Breast epithelium (tissue), 3 donors: ENCODE measurements at regions not wholly inside any gene's neighbourhood (a gene's known extent, or its start where the extent isn't known, plus 50 kb on each side); places are given as distances from the start of the nearest gene placed in this dataset.

ENCODE experiments used
- POLR2A ChIP-seq: fragments of 450-650 bp; IDR thresholded peaks from one replicate; pipeline ENCODE4 v1.6.1; 2016; ENCODE audit warnings: antibody characterized with exemption, mild to moderate bottlenecking, moderate library complexity
- POLR2AphosphoS5 ChIP-seq, 3 donors: sonication (generic); formaldehyde crosslinking; IDR thresholded peaks; one replicate each; pipeline ENCODE4 v1.6.1; 2017; ENCODE audit warnings: antibody characterized with exemption in 3 of 3
- TF ChIP-seq, protein P1 (sequence below), 3 donors: fragments of 450-650 bp; IDR thresholded peaks; one replicate each; pipeline ENCODE4 v1.5.1; 2016 to 2017; ENCODE audit warnings: antibody characterized with exemption in 3 of 3, mild to moderate bottlenecking in 3 of 3, moderate library complexity in 3 of 3

DNA sequence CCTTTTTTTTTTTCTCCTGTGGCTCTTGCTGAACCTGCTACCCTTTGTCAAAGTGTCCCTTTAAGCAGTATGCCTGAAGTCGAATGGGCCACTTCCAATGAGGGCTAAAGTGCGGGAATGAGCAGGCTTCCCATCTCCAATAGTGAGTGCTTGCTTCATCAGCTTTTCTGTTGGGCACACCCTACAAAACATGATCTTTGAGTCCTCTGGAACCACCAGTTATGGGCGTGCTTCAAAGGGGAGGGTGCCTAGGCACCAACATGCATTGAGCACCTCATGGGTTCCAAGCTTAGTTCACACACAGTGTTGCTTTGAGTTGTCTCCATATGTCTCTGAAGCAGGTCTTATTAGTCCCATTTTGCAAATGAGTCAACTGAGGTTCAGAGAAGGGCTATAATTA, 132.8 kb upstream of the CPEB4 start:
- TF ChIP-seq, protein P1, sequence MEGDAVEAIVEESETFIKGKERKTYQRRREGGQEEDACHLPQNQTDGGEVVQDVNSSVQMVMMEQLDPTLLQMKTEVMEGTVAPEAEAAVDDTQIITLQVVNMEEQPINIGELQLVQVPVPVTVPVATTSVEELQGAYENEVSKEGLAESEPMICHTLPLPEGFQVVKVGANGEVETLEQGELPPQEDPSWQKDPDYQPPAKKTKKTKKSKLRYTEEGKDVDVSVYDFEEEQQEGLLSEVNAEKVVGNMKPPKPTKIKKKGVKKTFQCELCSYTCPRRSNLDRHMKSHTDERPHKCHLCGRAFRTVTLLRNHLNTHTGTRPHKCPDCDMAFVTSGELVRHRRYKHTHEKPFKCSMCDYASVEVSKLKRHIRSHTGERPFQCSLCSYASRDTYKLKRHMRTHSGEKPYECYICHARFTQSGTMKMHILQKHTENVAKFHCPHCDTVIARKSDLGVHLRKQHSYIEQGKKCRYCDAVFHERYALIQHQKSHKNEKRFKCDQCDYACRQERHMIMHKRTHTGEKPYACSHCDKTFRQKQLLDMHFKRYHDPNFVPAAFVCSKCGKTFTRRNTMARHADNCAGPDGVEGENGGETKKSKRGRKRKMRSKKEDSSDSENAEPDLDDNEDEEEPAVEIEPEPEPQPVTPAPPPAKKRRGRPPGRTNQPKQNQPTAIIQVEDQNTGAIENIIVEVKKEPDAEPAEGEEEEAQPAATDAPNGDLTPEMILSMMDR (IDR thresholded peaks at IDR 0.05) = no peak
- no peak for TF ChIP-seq POLR2A
- TF ChIP-seq POLR2AphosphoS5 (IDR thresholded peaks at IDR 0.05) = no peak
